NB4 (cell line): ENCODE measurements at regions not wholly inside any gene's neighbourhood (a gene's known extent, or its start where the extent isn't known, plus 50 kb on each side); places are given as distances from the start of the nearest gene placed in this dataset.

Source experiments
- MYC ChIP-seq: IDR thresholded peaks from 2 replicates; pipeline ENCODE4 v1.6.1; 2011; ENCODE audit warnings: low read depth, low read length
- POLR2A ChIP-seq: IDR thresholded peaks from 2 replicates; pipeline ENCODE4 v1.6.1; 2011; ENCODE audit warnings: mild to moderate bottlenecking; ENCODE audit not compliant: insufficient read length; ENCODE audit errors: extremely low read depth
- TF ChIP-seq, protein P1 (sequence below): IDR thresholded peaks from one replicate; pipeline ENCODE4 v1.5.1; 2012; ENCODE audit warnings: low read depth, low read length
- TF ChIP-seq, protein P2 (sequence below): IDR thresholded peaks from 2 replicates; pipeline ENCODE4 v1.6.1; 2011; ENCODE audit warnings: low read depth, low read length

DNA sequence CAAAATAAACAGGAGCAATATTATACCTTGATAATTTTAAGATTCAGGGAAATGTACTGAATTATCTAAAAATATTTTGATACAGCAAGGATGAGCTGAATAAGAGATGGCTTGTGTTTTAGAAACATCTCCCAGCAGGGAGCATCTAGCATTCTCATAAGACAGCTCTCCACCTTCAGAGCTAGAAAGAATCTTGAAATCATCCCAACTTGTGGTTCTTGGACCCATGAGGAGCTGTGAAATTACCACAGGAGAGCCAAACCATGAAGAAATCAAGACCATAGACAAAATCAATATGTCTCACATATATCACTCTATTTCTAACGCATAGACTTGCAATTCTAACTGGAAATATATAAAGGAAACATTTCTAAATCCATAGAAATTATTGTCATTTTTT is 210.6 kb upstream of the DKK2 start:
- TF ChIP-seq, protein P1, sequence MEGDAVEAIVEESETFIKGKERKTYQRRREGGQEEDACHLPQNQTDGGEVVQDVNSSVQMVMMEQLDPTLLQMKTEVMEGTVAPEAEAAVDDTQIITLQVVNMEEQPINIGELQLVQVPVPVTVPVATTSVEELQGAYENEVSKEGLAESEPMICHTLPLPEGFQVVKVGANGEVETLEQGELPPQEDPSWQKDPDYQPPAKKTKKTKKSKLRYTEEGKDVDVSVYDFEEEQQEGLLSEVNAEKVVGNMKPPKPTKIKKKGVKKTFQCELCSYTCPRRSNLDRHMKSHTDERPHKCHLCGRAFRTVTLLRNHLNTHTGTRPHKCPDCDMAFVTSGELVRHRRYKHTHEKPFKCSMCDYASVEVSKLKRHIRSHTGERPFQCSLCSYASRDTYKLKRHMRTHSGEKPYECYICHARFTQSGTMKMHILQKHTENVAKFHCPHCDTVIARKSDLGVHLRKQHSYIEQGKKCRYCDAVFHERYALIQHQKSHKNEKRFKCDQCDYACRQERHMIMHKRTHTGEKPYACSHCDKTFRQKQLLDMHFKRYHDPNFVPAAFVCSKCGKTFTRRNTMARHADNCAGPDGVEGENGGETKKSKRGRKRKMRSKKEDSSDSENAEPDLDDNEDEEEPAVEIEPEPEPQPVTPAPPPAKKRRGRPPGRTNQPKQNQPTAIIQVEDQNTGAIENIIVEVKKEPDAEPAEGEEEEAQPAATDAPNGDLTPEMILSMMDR = no peak
- TF ChIP-seq POLR2A (no peak), MYC (no peak)
- TF ChIP-seq, protein P2, sequence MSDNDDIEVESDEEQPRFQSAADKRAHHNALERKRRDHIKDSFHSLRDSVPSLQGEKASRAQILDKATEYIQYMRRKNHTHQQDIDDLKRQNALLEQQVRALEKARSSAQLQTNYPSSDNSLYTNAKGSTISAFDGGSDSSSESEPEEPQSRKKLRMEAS = no peak
